ENCODE measurements at regions not wholly inside any gene's neighbourhood (a gene's known extent, or its start where the extent isn't known, plus 50 kb on each side); places are given as distances from the start of the nearest gene placed in this dataset.
"Not testable (repeated sequence)": the region's sequence is repeated elsewhere in the genome, so short reads cannot be mapped to it uniquely, and the experiment has no call there.

- DNase-seq (ENCODE audit: extremely low read depth, low read depth), result peak; percentile 57
These were observed 85.3 kb upstream of the ADRB2 start for GRCh38 chr5:148740966-148741742.

GRCh38 chr5:148741766-148742165 is 84.6 kb upstream of the ADRB2 start:
- DNase-seq (ENCODE audit: extremely low read depth, low read depth), result not testable (repeated sequence)

- not testable (repeated sequence) for DNase-seq (ENCODE audit: extremely low read depth, low read depth)
These were observed 82.0 kb upstream of the ADRB2 start for GRCh38 chr5:148744380-148744779.

DNA sequence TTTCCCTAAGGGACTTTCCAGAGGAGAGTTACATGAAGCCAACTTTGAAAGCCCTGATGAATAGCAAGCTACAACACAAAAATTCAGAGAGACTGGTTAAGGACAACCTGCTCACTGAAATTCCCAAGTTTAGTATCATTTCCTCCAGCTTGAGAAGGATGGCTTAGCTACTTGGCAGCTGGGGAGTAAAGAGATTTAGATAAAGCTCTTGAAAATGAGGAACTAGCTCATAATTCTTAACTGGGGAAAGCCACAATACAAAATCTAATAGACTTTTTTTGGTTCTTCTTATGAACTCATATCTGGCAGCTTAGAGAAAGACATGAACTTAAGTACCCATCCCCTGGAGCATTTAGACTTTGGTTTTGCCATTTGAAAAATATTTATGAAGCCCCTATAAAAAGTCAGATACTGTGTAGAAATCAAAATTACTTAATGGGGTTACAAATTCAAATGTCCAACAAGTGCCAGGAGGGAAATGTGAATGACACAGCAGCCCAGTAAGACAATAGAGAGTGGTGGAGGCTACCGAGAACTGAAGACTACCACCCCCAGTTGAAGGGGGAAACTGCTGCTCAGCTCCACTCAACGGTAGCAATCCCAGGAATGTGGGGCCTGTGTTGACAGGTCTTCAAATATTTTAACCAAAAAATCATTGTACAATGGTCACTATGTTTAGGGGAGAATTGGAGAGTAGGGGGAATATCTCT is 79.4 kb upstream of the ADRB2 start:
- no peak for DNase-seq (ENCODE audit: extremely low read depth, low read depth)

DNA sequence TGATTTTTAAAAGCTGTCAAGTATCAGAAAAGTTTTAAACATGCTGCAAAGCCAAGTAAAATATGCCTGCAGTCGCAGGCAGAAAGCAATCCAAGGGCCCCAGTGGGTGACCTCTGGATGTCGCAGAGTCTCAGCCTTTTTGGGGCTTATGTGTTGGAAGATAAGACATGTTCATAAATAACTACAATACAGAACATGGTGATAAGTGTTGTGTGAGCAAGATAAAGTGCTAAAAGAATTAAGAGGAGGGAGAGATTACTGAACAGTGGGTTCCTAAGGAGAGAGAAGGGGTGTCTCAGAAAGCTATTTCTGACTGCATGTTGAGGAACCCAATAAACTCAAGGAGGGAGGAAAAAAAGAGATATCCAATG is 78.9 kb upstream of the ADRB2 start:
- DNase-seq (ENCODE audit: extremely low read depth, low read depth), result no peak

DNA sequence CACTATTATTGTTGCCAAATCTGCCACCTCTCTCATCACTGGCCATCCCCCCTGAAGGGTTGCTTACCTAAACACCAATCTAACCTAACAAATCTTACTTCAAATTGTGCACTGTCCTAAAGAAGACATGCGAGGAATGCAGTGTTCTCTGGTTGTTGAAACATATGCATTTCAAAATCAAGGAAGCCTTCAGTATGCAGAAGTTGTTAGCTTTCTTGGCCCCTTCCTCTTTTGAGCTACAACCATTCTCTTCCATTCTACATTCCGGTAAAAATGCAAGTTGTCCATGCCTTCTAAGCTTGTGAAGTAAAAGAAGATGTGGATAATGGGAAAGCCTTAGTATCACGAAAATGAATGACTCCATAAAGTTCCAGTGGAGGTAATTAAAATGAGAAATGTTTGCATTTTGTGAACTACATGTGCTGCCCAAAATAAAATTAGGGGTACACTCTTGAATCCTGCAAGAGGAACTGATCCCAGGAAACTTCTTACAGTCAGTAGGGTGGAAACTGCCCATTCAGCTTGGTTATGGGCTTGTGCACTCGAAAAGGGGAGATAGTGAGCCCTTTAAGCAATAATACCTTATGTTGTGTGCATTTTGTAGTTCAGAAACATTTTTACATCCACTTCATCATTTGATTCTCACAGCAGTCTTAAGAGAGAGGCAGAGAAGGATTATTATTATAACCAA is 77.6 kb upstream of the ADRB2 start:
- DNase-seq (ENCODE audit: extremely low read depth, low read depth), result no peak

DNA sequence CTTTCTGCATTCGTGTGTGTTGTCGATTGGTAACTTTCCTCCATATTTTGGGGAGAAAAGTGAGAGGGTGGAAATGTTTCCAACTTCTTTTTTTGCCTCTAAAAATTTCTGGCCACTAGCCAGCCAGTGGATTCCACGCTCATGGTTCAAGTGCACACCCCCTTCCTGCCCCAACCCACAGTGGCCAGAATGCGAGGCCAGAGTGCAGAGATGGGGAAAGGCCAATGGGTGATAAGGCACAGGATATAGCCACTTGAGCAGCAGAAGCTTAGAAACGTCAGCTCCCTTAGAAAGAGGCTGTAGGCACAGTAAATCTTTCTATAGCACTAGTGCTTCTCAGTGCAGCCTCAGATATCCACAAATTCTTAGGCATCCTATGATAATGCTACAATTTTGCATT is 75.8 kb upstream of the ADRB2 start:
- no peak for DNase-seq (ENCODE audit: extremely low read depth, low read depth)

GRCh38 chr5:148751025-148751424 is 75.4 kb upstream of the ADRB2 start:
- no peak for DNase-seq (ENCODE audit: extremely low read depth, low read depth)

- not testable (repeated sequence) for DNase-seq (ENCODE audit: extremely low read depth, low read depth)
These were observed 74.0 kb upstream of the ADRB2 start for GRCh38 chr5:148752375-148752774.

- no peak for DNase-seq (ENCODE audit: extremely low read depth, low read depth)
These were observed 67.3 kb upstream of the ADRB2 start for GRCh38 chr5:148759101-148759500.

- DNase-seq (ENCODE audit: extremely low read depth, low read depth), result no peak
These were observed 65.3 kb upstream of the ADRB2 start for GRCh38 chr5:148760945-148761638.

DNA sequence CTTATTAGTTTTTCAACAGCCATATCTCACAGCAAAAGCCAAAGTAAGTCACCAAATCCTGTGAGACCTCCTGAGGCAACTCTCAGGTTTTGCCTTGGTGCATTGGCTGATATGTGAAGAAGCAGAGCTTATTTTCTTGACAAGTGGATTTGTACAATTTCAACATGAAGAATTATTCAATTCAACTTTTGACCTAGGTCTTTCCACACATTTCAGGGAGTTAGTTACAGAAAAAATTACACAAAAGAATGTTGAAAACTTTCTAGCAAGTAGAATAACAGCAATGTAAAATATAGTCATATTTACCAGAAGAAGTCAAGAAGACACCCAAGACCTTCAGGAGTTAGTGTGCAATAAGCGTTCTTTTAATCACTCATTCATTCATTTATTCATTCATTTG is 62.4 kb upstream of the ADRB2 start:
- no peak for DNase-seq (ENCODE audit: extremely low read depth, low read depth)

- DNase-seq (ENCODE audit: extremely low read depth, low read depth), result no peak
These were observed 61.4 kb upstream of the ADRB2 start for GRCh38 chr5:148765061-148765460.

DNA sequence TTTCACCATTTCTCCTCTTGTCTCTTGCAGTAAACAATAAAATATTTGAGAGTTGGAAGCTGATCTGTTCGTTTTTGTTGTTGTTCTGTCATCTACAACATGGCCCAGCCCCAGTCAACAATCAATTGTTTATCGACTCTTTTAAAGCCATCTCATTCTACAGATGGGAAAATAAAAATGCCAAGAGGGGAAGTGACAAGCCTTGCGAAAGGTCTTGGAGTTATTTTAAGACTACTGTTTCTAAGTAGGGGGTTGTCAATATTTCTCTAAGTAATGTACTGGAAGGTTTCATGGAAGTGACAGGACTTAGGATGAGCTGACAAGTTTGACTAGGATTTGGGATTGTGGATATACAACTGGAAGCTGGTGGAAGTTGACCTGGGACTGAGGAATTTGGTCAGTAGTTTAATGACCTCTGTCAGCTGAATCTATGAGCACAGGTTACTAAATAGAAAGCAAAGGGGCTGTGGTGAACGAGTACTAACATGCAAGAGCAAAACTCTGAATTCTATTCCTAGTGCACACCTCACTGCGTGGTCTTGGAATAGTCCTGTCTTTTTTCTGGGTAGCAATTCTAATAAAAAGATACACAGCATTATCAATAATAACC is 57.5 kb upstream of the ADRB2 start:
- no peak for DNase-seq (ENCODE audit: extremely low read depth, low read depth)

- no peak for DNase-seq (ENCODE audit: extremely low read depth, low read depth)
These were observed 56.5 kb upstream of the ADRB2 start for GRCh38 chr5:148769941-148770340.

DNA sequence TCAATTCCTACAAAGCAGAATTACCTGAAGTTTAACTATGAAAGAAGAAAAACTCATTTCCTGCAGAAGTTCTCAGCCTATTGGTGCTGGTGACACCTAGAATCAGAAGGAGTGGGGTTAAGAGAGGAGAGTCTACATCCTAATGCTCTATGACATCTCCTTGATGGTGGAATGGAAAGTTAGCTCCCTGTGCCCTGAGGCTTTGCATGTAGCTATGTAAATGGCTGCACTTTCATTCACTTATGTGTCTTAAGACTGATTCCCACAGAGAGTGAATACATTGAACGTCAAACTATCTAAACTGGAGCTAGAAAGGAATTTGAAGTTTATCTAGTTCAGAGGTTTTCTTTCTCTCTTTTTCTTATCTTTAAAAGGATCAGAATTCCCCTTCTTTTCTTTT is 52.1 kb upstream of the ADRB2 start:
- DNase-seq (ENCODE audit: extremely low read depth, low read depth), result no peak

GRCh38 chr5:148776261-148776660 is 50.1 kb upstream of the ADRB2 start:
- no peak for DNase-seq (ENCODE audit: extremely low read depth, low read depth)
